ENCODE measurements at regions not wholly inside any gene's neighbourhood (a gene's known extent, or its start where the extent isn't known, plus 50 kb on each side); places are given as distances from the start of the nearest gene placed in this dataset.

GRCh38 chr5:4614088-4614487, 526.0 kb upstream of the ADAMTS16 start:
- no peak for TF ChIP-seq CTCF (IDR thresholded peaks at IDR 0.05)
- no peak for TF ChIP-seq POLR2A (IDR thresholded peaks at IDR 0.05)
- no peak for TF ChIP-seq POLR2AphosphoS5 (IDR thresholded peaks at IDR 0.05)

Data from prostate gland (tissue), 2 donors.